H9 (cell line): ENCODE measurements at regions not wholly inside any gene's neighbourhood (a gene's known extent, or its start where the extent isn't known, plus 50 kb on each side); places are given as distances from the start of the nearest gene placed in this dataset.

Experiments
- DNase-seq: peaks from one replicate; pipeline ENCODE4 v3.0.0-alpha.2; 2017
- H2AFZ ChIP-seq: one replicate; pipeline ENCODE4 v1.6.1; 2013; ENCODE audit warnings: mild to moderate bottlenecking, low read length, control low read depth, moderate library complexity
- H2AK5ac ChIP-seq: 2 replicates; pipeline ENCODE4 v1.6.1; 2013; ENCODE audit warnings: low read length, control low read depth, mixed read lengths; ENCODE audit not compliant: insufficient read length
- H2BK120ac ChIP-seq: one replicate; pipeline ENCODE4 v1.6.1; 2013; ENCODE audit warnings: low read depth, mild to moderate bottlenecking, low read length, control low read depth, inconsistent platforms; ENCODE audit not compliant: poor library complexity, severe bottlenecking
- H2BK12ac ChIP-seq: 2 replicates; pipeline ENCODE4 v1.6.1; 2013; ENCODE audit warnings: low read length, control low read depth, mixed read lengths, low read depth; ENCODE audit not compliant: insufficient read length
- H2BK15ac ChIP-seq: 2 replicates; pipeline ENCODE4 v1.6.1; 2013; ENCODE audit warnings: low read depth, low read length, control low read depth
- H2BK20ac ChIP-seq: one replicate; pipeline ENCODE4 v1.6.1; 2013; ENCODE audit warnings: low read depth, mild to moderate bottlenecking, low read length, control low read depth, inconsistent platforms; ENCODE audit not compliant: poor library complexity, severe bottlenecking
- H2BK5ac ChIP-seq: 2 replicates; pipeline ENCODE4 v1.6.1; 2013; ENCODE audit warnings: low read length, control low read depth, mixed read lengths; ENCODE audit not compliant: insufficient read length
- H3K14ac ChIP-seq: 2 replicates; pipeline ENCODE4 v1.6.1; 2013; ENCODE audit warnings: low read length, control low read depth; ENCODE audit not compliant: insufficient read depth
- H3K18ac ChIP-seq: 2 replicates; pipeline ENCODE4 v1.6.1; 2013; ENCODE audit warnings: low read depth, mild to moderate bottlenecking, mixed read lengths, low read length, control low read depth; ENCODE audit not compliant: insufficient read length
- H3K23ac ChIP-seq: 2 replicates; pipeline ENCODE4 v1.6.1; 2013; ENCODE audit warnings: low read length, control low read depth, mixed read lengths, low read depth; ENCODE audit not compliant: insufficient read length
- H3K23me2 ChIP-seq: 2 replicates; pipeline ENCODE4 v1.6.1; 2013; ENCODE audit warnings: low read depth, mild to moderate bottlenecking, mixed read lengths, low read length, control low read depth; ENCODE audit not compliant: insufficient read length, poor library complexity, severe bottlenecking
- H3K27ac ChIP-seq: 2 replicates; pipeline ENCODE4 v1.5.1; 2013; ENCODE audit warnings: low read length, control low read depth, mixed read lengths, low read depth; ENCODE audit not compliant: insufficient read length
- H3K27me3 ChIP-seq: 2 replicates; pipeline ENCODE4 v1.6.1; 2013; ENCODE audit warnings: low read length, control low read depth, inconsistent platforms; ENCODE audit not compliant: insufficient read depth
- H3K4ac ChIP-seq: 2 replicates; pipeline ENCODE4 v1.6.1; 2013; ENCODE audit warnings: low read depth, mild to moderate bottlenecking, control low read depth, inconsistent platforms, low read length, moderate library complexity
- H3K4me1 ChIP-seq: 2 replicates; pipeline ENCODE4 v1.6.1; 2013; ENCODE audit warnings: low read length, control low read depth, inconsistent platforms; ENCODE audit not compliant: insufficient read depth
- H3K4me2 ChIP-seq: 2 replicates; pipeline ENCODE4 v1.6.1; 2013; ENCODE audit warnings: low read length, control low read depth, mixed read lengths; ENCODE audit not compliant: insufficient read length, insufficient read depth
- H3K56ac ChIP-seq: 2 replicates; pipeline ENCODE4 v1.6.1; 2013; ENCODE audit warnings: low read depth, mild to moderate bottlenecking, mixed read lengths, low read length, control low read depth; ENCODE audit not compliant: insufficient read length
- H3K79me1 ChIP-seq: 2 replicates; pipeline ENCODE4 v1.6.1; 2013; ENCODE audit warnings: low read depth, mild to moderate bottlenecking, moderate library complexity, low read length, control low read depth, inconsistent platforms; ENCODE audit not compliant: insufficient read depth, poor library complexity, severe bottlenecking
- H3K79me2 ChIP-seq: 2 replicates; pipeline ENCODE4 v1.6.1; 2013; ENCODE audit warnings: low read length, control low read depth, inconsistent platforms; ENCODE audit not compliant: insufficient read depth
- H3K9ac ChIP-seq: 2 replicates; pipeline ENCODE4 v1.6.1; 2013; ENCODE audit warnings: low read length, control low read depth, mixed read lengths; ENCODE audit not compliant: insufficient read length; ENCODE audit errors: extremely low read depth
- H3K9me3 ChIP-seq: one replicate; pipeline ENCODE4 v1.6.1; 2013; ENCODE audit warnings: low read depth, low read length, inconsistent platforms; ENCODE audit not compliant: control insufficient read depth
- H3T11ph ChIP-seq: one replicate; pipeline ENCODE4 v1.6.1; 2013; ENCODE audit warnings: mild to moderate bottlenecking, low read length, control low read depth, inconsistent platforms
- H4K20me1 ChIP-seq: one replicate; pipeline ENCODE4 v1.6.1; 2013; ENCODE audit not compliant: control insufficient read depth, insufficient read length, insufficient read depth
- H4K5ac ChIP-seq: 2 replicates; pipeline ENCODE4 v1.6.1; 2013; ENCODE audit warnings: low read depth, mild to moderate bottlenecking, mixed read lengths, low read length, control low read depth; ENCODE audit not compliant: insufficient read length
- H4K8ac ChIP-seq: replicated peaks from 2 replicates; pipeline ENCODE4 v1.6.1; 2013; ENCODE audit warnings: low read length, control low read depth, mixed read lengths, low read depth; ENCODE audit not compliant: insufficient read length
- H4K91ac ChIP-seq: 2 replicates; pipeline ENCODE4 v1.6.1; 2013; ENCODE audit warnings: low read depth, mild to moderate bottlenecking, moderate library complexity, mixed read lengths, low read length, control low read depth; ENCODE audit not compliant: insufficient read length
- H3K27ac Mint-ChIP-seq, 3 experiments: 2 replicates in 2 of 3; 3 replicates in 1 of 3; pipeline ENCODE4 v1.8.0; 2020 to 2021; ENCODE audit warnings: mixed read lengths in 3 of 3, mild to moderate bottlenecking in 1 of 3, moderate library complexity in 1 of 3
- H3K27me3 Mint-ChIP-seq: 2 replicates; pipeline ENCODE4 v1.8.0; 2021; ENCODE audit warnings: low read depth, mild to moderate bottlenecking, moderate library complexity, mixed read lengths
- H3K36me3 Mint-ChIP-seq, 3 experiments: 2 replicates in 2 of 3; 3 replicates in 1 of 3; pipeline ENCODE4 v1.8.0; 2020 to 2021; ENCODE audit warnings: low read depth in 3 of 3, mixed read lengths in 3 of 3; ENCODE audit not compliant: insufficient read depth in 1 of 3
- H3K4me1 Mint-ChIP-seq, 2 experiments: 2 replicates each; pipeline ENCODE4 v1.8.0; 2020; ENCODE audit warnings: mixed read lengths in 2 of 2
- H3K4me3 Mint-ChIP-seq, 2 experiments: 2 replicates in 1 of 2; 3 replicates in 1 of 2; pipeline ENCODE4 v1.8.0; 2020 to 2021; ENCODE audit warnings: mild to moderate bottlenecking in 2 of 2, mixed read lengths in 2 of 2, moderate library complexity in 1 of 2
- H3K9me3 Mint-ChIP-seq, 2 experiments: 2 replicates in 1 of 2; 3 replicates in 1 of 2; pipeline ENCODE4 v1.8.0; 2020; ENCODE audit warnings: mild to moderate bottlenecking in 2 of 2, mixed read lengths in 2 of 2, moderate library complexity in 1 of 2
- WGBS: extraction: QIAGEN DNeasy Blood & Tissue Kit; methylation state at CpG from one replicate; pipeline ENCODE4 v1.1.7; 2013; ENCODE audit warnings: missing lambda C conversion rate, low lambda C conversion rate, mixed read lengths; ENCODE audit not compliant: insufficient read length; ENCODE audit errors: extremely low coverage; 5-methylcytosine and 5-hydroxymethylcytosine counted together
- TF ChIP-seq, protein P1 (sequence below): fragments of 200-600 bp; sonication (generic); conservative IDR thresholded peaks from 3 replicates; pipeline ENCODE4 v1.8.0; 2021; ENCODE audit warnings: antibody characterized with exemption, mild to moderate bottlenecking

DNA sequence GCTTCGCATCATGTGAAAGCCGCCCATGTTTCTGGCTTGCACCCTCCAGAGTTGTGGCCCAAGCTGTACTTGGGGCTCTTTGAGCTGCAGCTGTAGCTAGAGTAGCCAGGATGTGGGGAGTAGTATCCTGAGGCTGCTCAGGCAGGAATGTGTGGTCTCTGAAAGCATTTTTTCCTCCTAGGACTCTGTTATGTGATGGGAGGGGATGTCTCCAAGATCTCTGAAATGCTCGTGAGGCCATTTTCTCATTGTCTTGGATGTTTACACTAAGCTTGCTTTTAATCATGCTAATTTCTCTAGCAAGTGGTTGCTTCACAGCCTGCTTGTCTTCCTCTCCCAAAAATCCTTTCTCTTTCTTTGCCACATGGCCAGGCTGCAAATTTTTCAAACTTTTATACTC is 687.6 kb downstream of the DCDC2C start:
- Histone ChIP-seq H3K4ac (no peak overlapping the region), H4K8ac (no peak overlapping the region), H2AK5ac (no peak overlapping the region), H3K23me2 (no peaks in the 10 kb centered on the region), H3K4me2 (no peak overlapping the region), H3K18ac (no peak overlapping the region), H3K23ac (no peak overlapping the region), H2AFZ (no peak overlapping the region), H3T11ph (no peak overlapping the region), H3K79me2 (no peaks in the 10 kb centered on the region), H4K20me1 (no peaks in the 10 kb centered on the region), H2BK15ac (no peak overlapping the region), H3K27me3 (no peaks in the 10 kb centered on the region), H4K91ac (no peak overlapping the region), H3K14ac (no peak overlapping the region), H3K79me1 (no peaks in the 10 kb centered on the region), H2BK20ac (no peak overlapping the region), H2BK120ac (no peak overlapping the region), H3K27ac (no peak overlapping the region), H2BK12ac (no peak overlapping the region), H2BK5ac (no peak overlapping the region), H3K56ac (no peak overlapping the region), H4K5ac (no peak overlapping the region), H3K4me1 (no peaks in the 10 kb centered on the region; the same call in 1 of the 2 replicates), H3K9ac (no peak overlapping the region), H3K9me3 (no peaks in the 10 kb centered on the region)
- no CpG with 5 or more reads among the region's 3 CpGs for WGBS
- peaks cover 69% of the 10 kb centered on the region in 2 experiments for H3K9me3 Mint-ChIP-seq
- peak; percentile 49 for DNase-seq
- H3K4me3 Mint-ChIP-seq, result no peak overlapping the region
- no peaks in the 10 kb centered on the region for H3K27me3 Mint-ChIP-seq
- peaks cover 39 to 89% (median 42%) of the 10 kb centered on the region in 3 experiments for H3K36me3 Mint-ChIP-seq
- H3K4me1 Mint-ChIP-seq, result peaks cover 12 to 24% of the 10 kb centered on the region in 2 experiments
- TF ChIP-seq, protein P1, sequence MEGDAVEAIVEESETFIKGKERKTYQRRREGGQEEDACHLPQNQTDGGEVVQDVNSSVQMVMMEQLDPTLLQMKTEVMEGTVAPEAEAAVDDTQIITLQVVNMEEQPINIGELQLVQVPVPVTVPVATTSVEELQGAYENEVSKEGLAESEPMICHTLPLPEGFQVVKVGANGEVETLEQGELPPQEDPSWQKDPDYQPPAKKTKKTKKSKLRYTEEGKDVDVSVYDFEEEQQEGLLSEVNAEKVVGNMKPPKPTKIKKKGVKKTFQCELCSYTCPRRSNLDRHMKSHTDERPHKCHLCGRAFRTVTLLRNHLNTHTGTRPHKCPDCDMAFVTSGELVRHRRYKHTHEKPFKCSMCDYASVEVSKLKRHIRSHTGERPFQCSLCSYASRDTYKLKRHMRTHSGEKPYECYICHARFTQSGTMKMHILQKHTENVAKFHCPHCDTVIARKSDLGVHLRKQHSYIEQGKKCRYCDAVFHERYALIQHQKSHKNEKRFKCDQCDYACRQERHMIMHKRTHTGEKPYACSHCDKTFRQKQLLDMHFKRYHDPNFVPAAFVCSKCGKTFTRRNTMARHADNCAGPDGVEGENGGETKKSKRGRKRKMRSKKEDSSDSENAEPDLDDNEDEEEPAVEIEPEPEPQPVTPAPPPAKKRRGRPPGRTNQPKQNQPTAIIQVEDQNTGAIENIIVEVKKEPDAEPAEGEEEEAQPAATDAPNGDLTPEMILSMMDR, result no peak
- peak overlapping the region in 2 of 3 experiments; percentile 83 to 87; a peak in 4 of 7 replicates for H3K27ac Mint-ChIP-seq
